ENCODE measurements at regions not wholly inside any gene's neighbourhood (a gene's known extent, or its start where the extent isn't known, plus 50 kb on each side); places are given as distances from the start of the nearest gene placed in this dataset.
A peak's percentile ranks its signal among the peaks of the same experiment; 100 is the strongest.

- DNase-seq (ENCODE audit: insufficient read length, low spot score) (no peak), FAIRE-seq (peak; percentile 82)
These were observed 96.4 kb upstream of the AMOTL1 start for GRCh38 chr11:94671553-94672366.

DNA sequence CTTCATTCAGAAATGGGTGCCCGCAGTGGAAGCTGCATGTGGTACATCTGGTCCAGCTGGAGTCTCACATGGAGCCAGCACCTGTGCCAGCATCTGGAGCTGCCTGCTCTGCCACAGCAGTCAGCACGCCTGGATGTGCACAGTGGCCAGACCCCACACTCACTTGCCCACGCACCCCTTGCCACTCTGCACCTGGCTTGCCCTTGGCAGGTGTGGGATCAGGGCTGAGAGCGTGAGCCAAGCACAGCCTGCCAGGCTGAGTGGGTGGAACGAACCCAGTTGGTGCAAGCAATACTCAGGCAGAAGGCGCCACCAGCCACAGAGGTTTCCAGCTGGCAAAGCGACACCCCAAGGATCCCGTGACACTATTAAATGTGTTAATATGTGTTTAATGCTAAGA lies 95.5 kb upstream of the AMOTL1 start:
- no peak for FAIRE-seq

GRCh38 chr11:94673386-94673785 lies 94.8 kb upstream of the AMOTL1 start:
- no peak for FAIRE-seq
- DNase-seq (ENCODE audit: insufficient read length, low spot score): no peak

More for the DNA sequence above, 95.5 kb upstream of the AMOTL1 start:
- DNase-seq (ENCODE audit: insufficient read length, low spot score): no peak

DNA sequence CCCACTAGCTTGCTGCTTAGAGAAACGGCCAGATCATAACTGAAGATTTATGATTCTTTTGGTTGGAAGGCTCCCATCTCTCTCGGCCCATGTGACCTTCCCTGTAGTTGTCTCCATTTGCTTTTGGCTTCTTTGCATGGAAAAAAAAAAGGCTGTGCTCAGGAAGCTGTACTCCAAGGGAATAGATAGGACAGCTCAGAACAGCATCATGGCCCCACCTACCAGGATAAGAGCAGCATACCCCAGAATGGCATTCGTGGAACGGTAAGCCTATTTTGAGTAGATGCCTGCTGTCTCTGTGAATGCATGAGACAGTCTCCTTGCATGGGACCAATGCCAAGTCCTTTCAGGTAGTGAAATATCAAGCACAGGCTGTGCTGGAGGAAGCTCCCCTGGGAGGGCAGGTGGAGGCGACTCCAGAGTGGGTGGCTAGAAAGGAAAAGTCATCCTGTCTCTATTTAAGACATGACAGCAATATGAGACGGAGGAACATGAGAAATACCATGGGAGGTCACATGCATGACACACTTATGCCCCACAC lies 94.1 kb upstream of the AMOTL1 start:
- DNase-seq (ENCODE audit: insufficient read length, low spot score) (no peak), FAIRE-seq (no peak)

GRCh38 chr11:94675239-94675638 lies 92.9 kb upstream of the AMOTL1 start:
- DNase-seq (ENCODE audit: insufficient read length, low spot score) (no peak), FAIRE-seq (no peak)

DNA sequence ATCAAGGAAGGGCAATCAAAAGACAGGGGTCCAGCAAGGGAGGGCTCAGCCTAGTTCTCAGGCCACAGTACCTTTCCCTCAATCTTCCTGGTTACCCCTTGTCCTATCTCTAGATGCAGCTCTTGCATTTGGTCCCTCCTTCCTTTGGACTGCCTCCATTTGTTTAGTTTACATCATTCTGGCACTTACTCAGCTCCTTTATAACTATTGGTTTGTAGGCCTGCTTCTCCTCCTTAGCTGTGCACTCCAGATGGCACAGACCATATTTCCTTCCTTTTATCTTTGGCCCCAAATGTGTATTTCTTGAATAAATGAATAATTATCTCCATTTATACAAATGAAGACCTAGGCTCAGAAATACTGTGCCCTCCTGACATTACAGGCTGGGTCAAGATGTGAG lies 92.3 kb upstream of the AMOTL1 start:
- no peak for FAIRE-seq
- no peak for DNase-seq (ENCODE audit: insufficient read length, low spot score)

DNA sequence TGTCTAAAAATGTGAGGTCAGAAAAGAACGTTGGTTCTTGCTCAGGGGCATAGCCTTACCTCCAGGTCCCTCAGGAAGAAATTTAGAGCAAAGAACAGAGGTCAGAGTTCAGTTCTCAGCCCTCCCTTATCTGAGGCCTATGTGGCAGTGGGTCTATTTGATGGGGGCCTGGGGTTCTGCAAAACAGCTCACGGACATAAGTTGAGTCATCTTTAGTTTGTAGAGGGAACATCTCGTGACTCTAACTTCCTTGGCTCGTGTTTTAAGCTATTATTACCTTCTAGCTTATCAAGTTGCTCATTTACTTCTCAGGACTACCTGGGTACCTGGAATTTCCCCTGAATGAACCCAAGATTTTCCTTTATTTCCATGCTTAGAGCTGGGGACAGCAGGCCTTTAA lies 91.3 kb upstream of the AMOTL1 start:
- FAIRE-seq: no peak
- DNase-seq (ENCODE audit: insufficient read length, low spot score): no peak

DNA sequence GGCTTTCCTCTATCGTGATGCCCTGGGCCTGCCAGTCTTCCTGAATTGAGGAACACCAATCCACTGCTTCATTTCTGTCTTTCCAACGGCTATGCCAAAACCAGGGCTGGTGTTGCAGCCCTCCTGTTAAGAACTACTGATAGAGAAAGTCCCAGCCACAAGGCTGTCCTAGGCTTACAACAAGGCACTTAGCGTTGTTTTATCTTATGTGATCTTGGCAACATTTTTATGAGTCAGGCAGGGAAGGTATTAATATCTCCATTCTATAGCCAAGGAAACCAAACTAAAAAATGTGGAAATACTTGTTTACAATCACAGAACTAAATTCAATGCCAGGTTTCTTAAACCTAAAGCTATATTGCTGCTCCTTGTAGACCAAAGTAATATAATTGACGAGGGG lies 89.9 kb upstream of the AMOTL1 start:
- FAIRE-seq: no peak
- no peak for DNase-seq (ENCODE audit: insufficient read length, low spot score)

DNA sequence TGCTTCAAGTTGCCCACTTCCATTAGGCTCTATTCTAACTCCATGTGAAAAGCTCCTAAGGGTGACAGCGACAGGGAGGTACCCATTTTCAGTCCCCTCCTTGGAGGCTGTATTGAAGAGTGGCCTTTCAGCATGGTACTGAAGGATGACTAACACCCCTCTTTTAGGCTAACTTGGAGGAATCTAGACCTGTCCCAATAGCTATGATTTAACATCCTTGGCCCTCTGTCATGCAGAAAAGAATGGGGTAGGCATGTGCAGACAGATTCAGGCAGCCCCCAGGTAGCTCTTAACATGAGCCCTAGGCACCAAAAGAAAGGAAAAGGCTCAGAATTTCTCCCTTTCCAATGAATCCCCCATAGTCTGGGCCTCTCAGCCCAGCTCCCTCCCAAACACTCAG lies 89.3 kb upstream of the AMOTL1 start:
- FAIRE-seq: no peak
- no peak for DNase-seq (ENCODE audit: insufficient read length, low spot score)

- FAIRE-seq (no peak), DNase-seq (ENCODE audit: insufficient read length, low spot score) (no peak)
These were observed 87.7 kb upstream of the AMOTL1 start for GRCh38 chr11:94680426-94680825.

- no peak for FAIRE-seq
- no peak for DNase-seq (ENCODE audit: insufficient read length, low spot score)
These were observed 87.0 kb upstream of the AMOTL1 start for GRCh38 chr11:94681140-94681539.

- DNase-seq (ENCODE audit: insufficient read length, low spot score) (no peak), FAIRE-seq (no peak)
These were observed 86.3 kb upstream of the AMOTL1 start for GRCh38 chr11:94681852-94682251.

DNA sequence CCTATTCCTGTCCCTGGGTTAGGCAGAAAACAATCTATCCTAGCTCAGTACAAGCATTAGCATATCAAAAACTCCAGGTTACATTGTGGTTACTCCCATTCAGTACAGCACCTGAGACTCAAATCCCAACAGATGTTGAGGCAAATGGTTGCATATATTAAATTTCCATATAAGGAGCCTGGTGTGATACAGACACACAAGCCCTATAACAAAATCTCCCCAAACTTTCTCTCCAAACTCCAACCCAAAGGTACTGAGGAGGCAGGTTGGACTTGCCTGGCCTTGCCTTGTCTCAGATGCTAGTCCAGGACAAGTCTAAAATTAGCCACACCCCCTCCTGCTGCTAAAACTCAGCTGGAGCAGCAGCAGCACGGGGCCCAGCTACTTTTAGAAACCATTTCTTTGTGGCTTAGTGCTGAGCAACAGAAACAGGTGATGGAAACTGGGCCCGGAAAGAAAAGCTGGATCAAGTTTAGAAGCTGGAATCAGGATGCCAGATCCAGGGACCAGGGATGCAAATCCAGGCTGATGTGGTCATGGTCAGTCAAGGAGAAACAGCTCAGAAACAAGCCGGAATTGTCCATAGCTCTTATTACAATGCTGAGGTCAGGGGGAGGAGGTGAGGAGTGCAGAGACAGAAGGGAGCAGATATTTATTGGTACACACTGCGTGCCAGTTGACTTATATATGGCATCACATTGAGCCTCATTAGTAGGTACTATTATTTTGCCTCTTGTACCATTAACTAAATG lies 73.7 kb upstream of the AMOTL1 start:
- FAIRE-seq: no peak
- DNase-seq (ENCODE audit: insufficient read length, low spot score): no peak

DNA sequence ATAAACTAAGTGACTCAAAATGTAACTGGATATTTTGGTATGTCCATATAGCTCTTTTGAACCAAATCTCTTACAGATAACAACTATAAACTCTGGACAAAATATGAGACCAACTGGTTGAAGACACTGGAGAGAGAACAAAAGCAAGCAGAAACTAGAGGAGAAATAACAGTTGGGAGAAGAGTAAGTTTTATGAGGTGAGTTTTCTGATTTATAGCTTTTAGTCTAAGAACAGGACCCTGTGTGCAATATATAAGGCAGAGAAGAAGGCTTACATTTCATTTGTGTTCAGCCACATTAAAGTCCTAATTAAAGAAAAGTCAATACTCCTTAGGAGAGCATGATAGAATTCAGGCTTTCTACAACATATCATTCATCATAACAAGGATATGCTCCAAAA lies 71.0 kb upstream of the AMOTL1 start:
- no peak for DNase-seq (ENCODE audit: insufficient read length, low spot score)
- FAIRE-seq: no peak

- no peak for DNase-seq (ENCODE audit: insufficient read length, low spot score)
- FAIRE-seq: no peak
These were observed 67.5 kb upstream of the AMOTL1 start for GRCh38 chr11:94700622-94701021.

DNA sequence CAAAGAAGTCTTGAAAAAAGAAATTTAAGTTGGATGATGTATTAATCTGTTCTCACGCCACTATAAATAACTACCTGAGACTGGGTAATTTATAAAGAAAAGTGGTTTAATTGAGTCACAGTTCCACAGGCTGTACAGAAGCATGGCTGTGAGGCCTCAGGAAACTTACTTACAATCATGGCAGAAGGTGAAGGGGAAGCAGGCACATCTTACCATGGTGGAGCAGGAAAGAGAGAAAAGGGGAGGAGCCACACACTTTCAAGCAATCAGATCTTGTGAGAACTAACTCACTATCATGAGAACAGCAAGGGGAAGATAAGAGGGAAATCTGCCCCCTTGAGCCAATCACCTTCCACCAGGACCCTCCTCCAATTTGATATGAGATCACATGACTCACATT lies 65.7 kb upstream of the AMOTL1 start:
- FAIRE-seq (no peak), DNase-seq (ENCODE audit: insufficient read length, low spot score) (no peak)

DNA sequence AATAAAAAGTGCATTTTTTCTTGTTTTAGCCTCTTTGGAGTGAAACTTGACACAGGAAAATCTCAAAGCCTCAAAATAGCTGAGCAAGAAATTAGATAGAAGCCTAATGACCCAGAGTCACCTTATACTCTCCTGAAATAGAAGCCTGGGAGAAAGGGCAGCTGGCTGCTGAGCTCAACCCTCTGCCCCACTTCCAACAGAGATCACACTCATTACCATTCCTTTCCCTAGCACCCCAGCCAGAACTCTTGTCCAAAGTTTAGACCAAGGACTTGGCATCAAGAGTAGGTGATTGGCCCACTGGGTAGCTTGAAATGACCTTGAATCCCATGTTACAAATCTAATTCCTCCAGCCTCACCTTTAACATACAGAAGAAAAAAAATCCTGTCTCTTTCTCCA lies 62.7 kb upstream of the AMOTL1 start:
- DNase-seq (ENCODE audit: insufficient read length, low spot score) (no peak), FAIRE-seq (no peak)

DNA sequence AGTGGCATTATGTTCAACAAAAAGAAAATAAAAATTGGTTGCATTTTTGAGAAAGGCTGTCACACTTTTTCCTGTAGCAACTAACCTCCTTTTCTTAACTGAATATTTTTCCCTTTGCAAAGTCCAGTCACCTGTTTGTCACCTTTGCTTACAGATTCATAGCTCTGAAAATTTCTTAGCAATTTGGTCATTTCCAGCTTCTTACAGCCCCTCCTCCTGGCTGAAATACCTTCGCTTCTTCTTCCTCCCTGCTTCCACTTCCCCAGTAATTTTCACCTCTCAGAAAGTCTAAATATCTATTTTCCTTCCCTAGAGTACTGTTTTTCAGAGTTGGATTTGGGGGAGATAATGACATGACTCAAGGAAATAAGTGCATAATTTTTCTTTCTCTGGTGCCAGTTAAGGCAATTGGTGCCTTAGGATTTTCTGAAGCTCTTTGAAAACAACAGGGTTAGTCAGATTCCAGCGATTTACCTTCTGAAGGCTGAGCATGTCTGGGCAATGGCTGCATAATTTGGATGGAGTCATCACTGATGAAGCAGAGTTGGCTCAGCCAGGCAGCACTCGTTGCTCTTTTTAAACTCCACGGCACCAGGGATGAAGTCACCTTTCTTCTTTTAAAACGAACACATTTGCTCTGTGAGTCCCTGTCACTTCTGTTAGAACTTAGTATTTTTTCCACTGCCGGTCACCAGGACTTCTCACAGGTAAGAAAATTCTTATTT lies 62.1 kb upstream of the AMOTL1 start:
- no peak for FAIRE-seq

GRCh38 chr11:94708176-94708575 lies 60.0 kb upstream of the AMOTL1 start:
- FAIRE-seq (no peak), DNase-seq (ENCODE audit: insufficient read length, low spot score) (no peak)

More for the DNA sequence above, 62.1 kb upstream of the AMOTL1 start:
- peak; percentile 17 for DNase-seq (ENCODE audit: insufficient read length, low spot score)

- DNase-seq (ENCODE audit: insufficient read length, low spot score): no peak
- no peak for FAIRE-seq
These were observed 59.5 kb upstream of the AMOTL1 start for GRCh38 chr11:94708642-94709041.

- FAIRE-seq (no peak), DNase-seq (ENCODE audit: insufficient read length, low spot score) (no peak)
These were observed 52.9 kb upstream of the AMOTL1 start for GRCh38 chr11:94715225-94715624.
